Gastroesophageal sphincter (tissue), 4 donors: ENCODE measurements at regions not wholly inside any gene's neighbourhood (a gene's known extent, or its start where the extent isn't known, plus 50 kb on each side); places are given as distances from the start of the nearest gene placed in this dataset.

Experiments
- ATAC-seq: fragments of 150-250 bp; one replicate; pipeline ENCODE4 v1.9.1; 2016; ENCODE audit warnings: mild to moderate bottlenecking, moderate library complexity
- H3K27ac ChIP-seq, 4 donors: fragments of 200-600 bp; sonication (generic) in 3 of 4; 1 replicate in 3 of 4; 2 replicates in 1 of 4; pipeline ENCODE4 v1.5.1; 2016 to 2019
- H3K27me3 ChIP-seq: fragments of 200-600 bp; sonication (generic); one replicate; pipeline ENCODE4 v1.5.1; 2019
- H3K36me3 ChIP-seq, 2 donors: fragments of 200-600 bp; sonication (generic); one replicate each; pipeline ENCODE4 v1.5.1; 2019; ENCODE audit warnings: control low read depth in 1 of 2
- H3K4me1 ChIP-seq, 3 donors: fragments of 200-600 bp; sonication (generic); 1 replicate in 2 of 3; 2 replicates in 1 of 3; pipeline ENCODE4 v1.5.1; 2016 to 2019; ENCODE audit warnings: control low read depth in 2 of 3
- H3K4me3 ChIP-seq, 2 donors: fragments of 200-600 bp; sonication (generic); one replicate each; pipeline ENCODE4 v1.5.1; 2019; ENCODE audit warnings: mild to moderate bottlenecking in 1 of 2, moderate library complexity in 1 of 2
- H3K9me3 ChIP-seq, 3 donors: fragments of 200-600 bp; sonication (generic); one replicate each; pipeline ENCODE4 v1.5.1; 2017 to 2019; ENCODE audit warnings: control low read depth in 2 of 3
- CTCF ChIP-seq, 4 experiments: fragments of 200-600 bp in 2 of 4; fragments of 450-650 bp in 2 of 4; sonication (generic) in 1 of 4; IDR thresholded peaks; one replicate each; pipeline ENCODE4 v1.5.1; 2017 to 2019; ENCODE audit warnings: antibody characterized with exemption in 4 of 4, mild to moderate bottlenecking in 2 of 4, moderate library complexity in 2 of 4
- EP300 ChIP-seq: sonication (generic); formaldehyde crosslinking; IDR thresholded peaks from one replicate; pipeline ENCODE4 v1.6.1; 2017; ENCODE audit warnings: antibody characterized with exemption, mild to moderate bottlenecking
- POLR2A ChIP-seq, 2 donors: fragments of 450-650 bp; IDR thresholded peaks; one replicate each; pipeline ENCODE4 v1.6.1; 2017; ENCODE audit warnings: antibody characterized with exemption in 2 of 2, mild to moderate bottlenecking in 2 of 2, moderate library complexity in 1 of 2
- POLR2AphosphoS5 ChIP-seq: sonication (generic); formaldehyde crosslinking; IDR thresholded peaks from one replicate; pipeline ENCODE4 v1.6.1; 2017; ENCODE audit warnings: antibody characterized with exemption
- WGBS, 2 donors: methylation state at CpG; one replicate each; pipeline ENCODE4 v1.1.5; 2018; ENCODE audit warnings: low coverage in 1 of 2; 5-methylcytosine and 5-hydroxymethylcytosine counted together

DNA sequence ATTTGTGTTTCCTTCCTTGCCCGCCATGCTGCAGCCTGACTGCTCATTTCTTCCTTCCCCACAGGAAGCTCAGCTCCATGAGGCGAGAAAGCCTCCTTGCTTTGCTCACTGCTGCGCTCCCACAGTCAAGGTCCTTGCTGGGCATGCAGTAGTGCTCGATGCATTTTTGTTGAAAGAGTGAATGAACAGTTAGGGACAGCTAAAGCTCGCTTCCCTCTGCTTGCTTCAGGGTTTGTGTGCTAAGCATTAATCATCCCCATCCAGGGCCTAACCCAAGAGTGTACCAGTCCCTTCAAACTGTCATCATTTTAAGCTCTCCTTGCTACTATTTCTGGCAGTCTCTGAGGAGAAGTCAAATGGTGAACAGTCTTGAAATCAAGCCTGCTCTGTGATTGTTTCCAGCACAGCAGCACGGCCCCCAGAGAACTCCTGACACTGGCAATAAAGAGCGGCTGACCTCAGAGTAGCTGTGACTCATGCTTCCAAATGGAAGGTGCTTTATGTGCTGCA is 171.7 kb upstream of the SOX11 start:
- Histone ChIP-seq H3K9me3 (no peaks in the 10 kb centered on the region), H3K4me1 (peaks cover 0 to 8% (median 0%) of the 10 kb centered on the region in 3 donors), H3K27me3 (no peaks in the 10 kb centered on the region), H3K27ac (no peak overlapping the region), H3K4me3 (no peak overlapping the region), H3K36me3 (no peaks in the 10 kb centered on the region)
- no peak for TF ChIP-seq POLR2A (IDR thresholded peaks at IDR 0.05)
- TF ChIP-seq EP300, result no peak
- TF ChIP-seq POLR2AphosphoS5, result no peak
- no peak for TF ChIP-seq CTCF (IDR thresholded peaks at IDR 0.05)
- 26 to 31% methylated on average over 6 to 7 of the region's 7 CpGs for WGBS, 2 donors
- no peak for ATAC-seq

- peaks cover 0 to 8% (median 0%) of the 10 kb centered on the region in 3 donors for H3K4me1 ChIP-seq
- H3K27ac ChIP-seq, result no peak overlapping the region
- H3K9me3 ChIP-seq, result no peaks in the 10 kb centered on the region
- no peak overlapping the region for H3K4me3 ChIP-seq
- H3K36me3 ChIP-seq, result no peaks in the 10 kb centered on the region
- no peak for TF ChIP-seq EP300
- no peak for TF ChIP-seq POLR2A (IDR thresholded peaks at IDR 0.05)
- TF ChIP-seq CTCF (IDR thresholded peaks at IDR 0.05), result no peak
- no peak for TF ChIP-seq POLR2AphosphoS5
- no peak for ATAC-seq
- H3K27me3 ChIP-seq, result no peaks in the 10 kb centered on the region
- WGBS, 2 donors, result 52 to 53% methylated on average over 3 to 5 of the region's 7 CpGs
Observed at GRCh38 chr2:5521461-5521860, 170.7 kb upstream of the SOX11 start.

DNA sequence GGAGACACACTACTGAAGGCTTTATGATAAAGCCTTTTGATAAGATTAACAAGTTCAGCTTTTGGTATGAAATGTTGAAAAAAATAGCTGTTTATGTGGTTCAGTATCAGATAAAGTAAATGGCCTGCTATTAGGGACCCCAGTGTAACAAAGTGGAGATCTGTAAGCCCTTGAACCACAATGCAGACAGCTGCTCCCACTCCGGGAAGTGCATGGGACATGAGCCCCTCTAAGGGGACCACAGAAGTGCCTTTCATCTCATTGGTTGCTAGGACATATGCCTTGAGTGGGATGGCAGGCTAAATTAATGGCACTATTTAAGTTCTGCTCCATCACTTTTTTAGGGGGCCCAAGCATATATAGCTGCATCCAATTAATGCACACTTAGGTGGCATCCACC is 167.6 kb upstream of the SOX11 start:
- Histone ChIP-seq H3K4me1 (peaks cover 0 to 8% (median 0%) of the 10 kb centered on the region in 3 donors), H3K27me3 (no peaks in the 10 kb centered on the region), H3K27ac (no peak overlapping the region), H3K36me3 (no peaks in the 10 kb centered on the region), H3K4me3 (no peak overlapping the region), H3K9me3 (no peaks in the 10 kb centered on the region)
- no peak for ATAC-seq
- TF ChIP-seq POLR2AphosphoS5 (no peak), POLR2A (IDR thresholded peaks at IDR 0.05) (no peak), EP300 (no peak), CTCF (IDR thresholded peaks at IDR 0.05) (no peak)
- 50 to 100% methylated on average over 1 of the region's 1 CpG for WGBS, 2 donors

GRCh38 chr2:5528706-5529105 is 163.5 kb upstream of the SOX11 start:
- Histone ChIP-seq H3K27me3 (no peaks in the 10 kb centered on the region), H3K4me1 (no peaks in the 10 kb centered on the region), H3K4me3 (no peak overlapping the region), H3K27ac (no peak overlapping the region), H3K36me3 (no peaks in the 10 kb centered on the region), H3K9me3 (no peaks in the 10 kb centered on the region)
- 86 to 88% methylated on average over 5 of the region's 8 CpGs for WGBS, 2 donors
- no peak for ATAC-seq
- TF ChIP-seq POLR2AphosphoS5 (no peak), CTCF (IDR thresholded peaks at IDR 0.05) (no peak), POLR2A (IDR thresholded peaks at IDR 0.05) (no peak), EP300 (no peak)

DNA sequence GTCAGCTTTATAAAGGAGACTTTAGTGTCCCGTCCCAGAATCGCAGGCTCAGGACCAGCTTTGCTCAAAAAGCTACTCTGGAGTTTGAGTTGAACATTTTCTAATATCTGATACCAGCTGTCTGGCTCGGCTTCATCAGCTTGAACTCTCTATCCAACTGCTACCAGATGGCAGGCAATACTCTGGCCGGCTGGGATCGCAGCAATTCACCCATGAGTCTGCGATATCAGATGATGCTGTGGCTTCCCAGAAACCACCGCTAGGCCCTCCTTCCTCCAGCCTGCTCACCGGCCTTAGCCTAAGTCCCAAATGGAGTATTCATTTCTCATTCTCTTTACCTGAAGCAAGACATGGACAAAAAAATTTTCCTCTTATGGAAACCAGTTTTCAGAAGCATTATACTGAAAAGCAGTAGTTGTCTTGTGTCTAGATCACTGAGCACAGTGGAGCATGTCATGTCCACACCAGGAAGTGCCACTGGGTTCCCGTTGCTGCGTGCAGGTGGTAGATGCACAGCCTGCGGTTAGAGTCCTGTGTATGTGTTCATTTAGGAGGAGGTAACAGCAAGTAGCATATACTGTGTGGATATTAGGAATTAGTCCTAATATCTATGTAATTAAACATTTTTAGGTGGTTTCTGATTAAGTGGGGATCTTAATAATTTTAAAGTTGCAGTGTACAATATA is 162.0 kb upstream of the SOX11 start:
- 94 to 96% methylated on average over 5 of the region's 11 CpGs for WGBS, 2 donors
- no peak overlapping the region for H3K27ac ChIP-seq
- ATAC-seq, result no peak
- H3K9me3 ChIP-seq, result no peaks in the 10 kb centered on the region
- no peaks in the 10 kb centered on the region for H3K27me3 ChIP-seq
- no peaks in the 10 kb centered on the region for H3K4me1 ChIP-seq
- H3K4me3 ChIP-seq, result no peak overlapping the region
- H3K36me3 ChIP-seq, result no peaks in the 10 kb centered on the region
- TF ChIP-seq POLR2A (IDR thresholded peaks at IDR 0.05) (no peak), EP300 (no peak), POLR2AphosphoS5 (no peak), CTCF (IDR thresholded peaks at IDR 0.05) (no peak)
